ENCODE measurements at regions not wholly inside any gene's neighbourhood (a gene's known extent, or its start where the extent isn't known, plus 50 kb on each side); places are given as distances from the start of the nearest gene placed in this dataset.

DNA sequence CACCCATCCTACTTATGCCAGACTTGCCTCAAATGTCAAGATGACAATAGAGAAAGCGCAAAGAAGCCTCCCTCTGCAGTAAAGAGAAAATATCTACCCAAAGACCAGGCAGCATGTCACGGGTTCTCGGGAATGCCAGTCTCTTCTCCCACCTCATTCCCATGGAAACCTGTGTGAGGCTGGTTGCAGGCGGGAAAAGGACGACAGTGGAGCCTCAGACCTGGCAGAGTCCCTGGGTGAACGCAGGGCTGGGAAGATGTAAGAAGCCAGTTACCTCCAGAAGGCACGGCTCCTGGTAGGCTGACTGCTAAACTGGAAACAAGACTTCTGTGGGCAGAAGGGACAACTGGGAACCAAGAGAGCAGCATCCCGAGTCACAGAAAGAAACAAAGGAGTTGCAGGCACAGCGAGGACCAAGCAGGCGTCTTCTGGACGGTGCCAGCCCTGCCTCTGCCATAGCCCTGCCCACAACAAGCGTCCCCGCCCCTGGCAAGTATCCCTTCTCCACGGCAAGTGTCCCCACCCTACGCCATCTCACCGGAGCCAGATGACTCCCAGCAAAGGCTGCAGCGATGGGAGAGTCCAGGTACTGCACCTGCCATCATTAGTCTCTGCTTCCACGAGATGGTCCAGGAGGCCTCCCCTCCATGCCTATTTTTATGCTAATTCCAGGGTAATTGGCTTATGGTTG is 440.8 kb upstream of the MYT1L start:
- H3K4me3 Mint-ChIP-seq: no peak overlapping the region

More for the DNA sequence above, 440.8 kb upstream of the MYT1L start:
- H3K4me1 Mint-ChIP-seq: no peaks in the 10 kb centered on the region
- no peak for TF ChIP-seq EZH2 (IDR thresholded peaks at IDR 0.05; ENCODE audit: borderline replicate concordance, insufficient read depth, low read depth, low read length, poor library complexity, severe bottlenecking)
- no peak for TF ChIP-seq CTCF (IDR thresholded peaks at IDR 0.05)
- Histone ChIP-seq H4K20me1 (ENCODE audit: control insufficient read depth, insufficient read depth, low read length, poor library complexity, severe bottlenecking) (no peaks in the 10 kb centered on the region), H3K4me3 (ENCODE audit: control extremely low read depth in 1 of 5, extremely low read depth in 1 of 5, insufficient read depth in 1 of 5, low read depth in 2 of 5, low read length in 4 of 5) (no peak overlapping the region), H3K9ac (ENCODE audit: low read length) (no peak overlapping the region), H3K9me3 (ENCODE audit: control extremely low read depth in 1 of 3, control insufficient read depth in 2 of 3, insufficient read depth in 1 of 3, low read length in 2 of 3) (peaks cover 0 to 15% (median 0%) of the 10 kb centered on the region in 3 donors), H2AFZ (ENCODE audit: insufficient read depth, low read depth, low read length, poor library complexity, severe bottlenecking) (no peak overlapping the region), H3K36me3 (replicated peaks in 1 of 2; ENCODE audit: control extremely low read depth in 1 of 2, control insufficient read depth in 1 of 2, extremely low read depth in 1 of 2, insufficient read depth in 2 of 2, low read length in 1 of 2) (no peaks in the 10 kb centered on the region), H3K27me3 (replicated peaks in 1 of 4; ENCODE audit: control extremely low read depth in 1 of 4, control insufficient read depth in 3 of 4, insufficient read depth in 4 of 4, low read length in 3 of 4) (no peaks in the 10 kb centered on the region), H3K27ac (ENCODE audit: low read length in 2 of 2) (no peak overlapping the region), H3K4me2 (replicated peaks; ENCODE audit: low read depth, low read length, poor library complexity, severe bottlenecking) (no peak overlapping the region), H3K4me1 (ENCODE audit: control insufficient read depth in 2 of 2, insufficient read depth in 2 of 2, low read length in 2 of 2) (no peaks in the 10 kb centered on the region), H3K79me2 (ENCODE audit: control insufficient read depth, insufficient read depth, low read length) (no peaks in the 10 kb centered on the region)
- POLR2A ChIA-PET: no interaction called here
- no peaks in the 10 kb centered on the region for H3K9me3 Mint-ChIP-seq (ENCODE audit: insufficient read depth)
- intact Hi-C loops (cut with micrococcal nuclease): no loop called here
- H3K27ac Mint-ChIP-seq: no peak overlapping the region
- CTCF ChIA-PET: no interaction called here
- 89% methylated on average over 15 of the region's 18 CpGs for WGBS (ENCODE audit: insufficient coverage)
- ATAC-seq (ENCODE audit: low read depth): no peak
- DNase-seq: no peak
- no peaks in the 10 kb centered on the region for H3K27me3 Mint-ChIP-seq
